Liver (tissue), 2 donors: ENCODE measurements at regions not wholly inside any gene's neighbourhood (a gene's known extent, or its start where the extent isn't known, plus 50 kb on each side); places are given as distances from the start of the nearest gene placed in this dataset.

Source experiments
- YY1 ChIP-seq: IDR thresholded peaks from 2 replicates; pipeline ENCODE4 v1.6.1; 2016; ENCODE audit warnings: antibody characterized with exemption, mild to moderate bottlenecking
- TF ChIP-seq, protein P1 (sequence below): fragments of 150-350 bp; IDR thresholded peaks from 2 replicates; pipeline ENCODE4 v1.5.1; 2017; ENCODE audit warnings: improper control_type of control experiment, low read depth, low read length; ENCODE audit not compliant: missing input control
- donor health status: healthy.

DNA sequence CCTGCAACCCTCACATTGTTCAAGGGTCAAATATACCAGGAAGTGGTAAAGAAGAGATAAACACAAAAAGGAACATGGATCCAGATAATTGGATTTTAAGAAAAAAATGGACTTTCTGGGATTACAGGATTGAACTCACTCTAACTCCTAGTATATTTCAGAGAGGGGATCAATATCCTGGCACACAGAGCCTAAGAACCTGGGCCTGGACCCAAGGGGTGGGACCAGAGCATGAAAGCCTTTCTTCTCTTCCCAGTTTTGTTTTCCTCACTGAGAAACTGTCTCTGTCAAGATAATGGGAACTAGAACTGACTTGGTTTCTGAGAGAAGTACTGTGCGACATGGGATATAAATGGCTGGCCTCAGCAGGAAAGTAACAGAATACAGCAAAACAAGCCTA is 422.8 kb upstream of the STXBP6 start:
- TF ChIP-seq, protein P1, sequence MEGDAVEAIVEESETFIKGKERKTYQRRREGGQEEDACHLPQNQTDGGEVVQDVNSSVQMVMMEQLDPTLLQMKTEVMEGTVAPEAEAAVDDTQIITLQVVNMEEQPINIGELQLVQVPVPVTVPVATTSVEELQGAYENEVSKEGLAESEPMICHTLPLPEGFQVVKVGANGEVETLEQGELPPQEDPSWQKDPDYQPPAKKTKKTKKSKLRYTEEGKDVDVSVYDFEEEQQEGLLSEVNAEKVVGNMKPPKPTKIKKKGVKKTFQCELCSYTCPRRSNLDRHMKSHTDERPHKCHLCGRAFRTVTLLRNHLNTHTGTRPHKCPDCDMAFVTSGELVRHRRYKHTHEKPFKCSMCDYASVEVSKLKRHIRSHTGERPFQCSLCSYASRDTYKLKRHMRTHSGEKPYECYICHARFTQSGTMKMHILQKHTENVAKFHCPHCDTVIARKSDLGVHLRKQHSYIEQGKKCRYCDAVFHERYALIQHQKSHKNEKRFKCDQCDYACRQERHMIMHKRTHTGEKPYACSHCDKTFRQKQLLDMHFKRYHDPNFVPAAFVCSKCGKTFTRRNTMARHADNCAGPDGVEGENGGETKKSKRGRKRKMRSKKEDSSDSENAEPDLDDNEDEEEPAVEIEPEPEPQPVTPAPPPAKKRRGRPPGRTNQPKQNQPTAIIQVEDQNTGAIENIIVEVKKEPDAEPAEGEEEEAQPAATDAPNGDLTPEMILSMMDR, result no peak
- no peak for TF ChIP-seq YY1
